Heart right ventricle (tissue), 16 donors: ENCODE measurements at regions not wholly inside any gene's neighbourhood (a gene's known extent, or its start where the extent isn't known, plus 50 kb on each side); places are given as distances from the start of the nearest gene placed in this dataset.

Experiments
- ATAC-seq, 8 donors: fragments of 200-7000 bp; cut with Tn5 transposase; one replicate each; pipeline ENCODE4 v1.9.1; 2020; ENCODE audit warnings: mild to moderate bottlenecking in 8 of 8, moderate library complexity in 8 of 8, moderate number of reproducible peaks in 1 of 8
- DNase-seq, 2 donors: peaks; one replicate each; pipeline ENCODE4 v3.0.0-alpha.2; 2020
- H3K27ac ChIP-seq, 10 donors: fragments of 200-600 bp; sonication (generic) in 2 of 10; one replicate each; pipeline versions ENCODE4 v1.5.0 to v1.8.0; 2020 to 2022; ENCODE audit warnings: mild to moderate bottlenecking in 3 of 10
- H3K27me3 ChIP-seq, 7 donors: fragments of 200-600 bp; one replicate each; pipeline ENCODE4 v1.8.0; 2021 to 2022; ENCODE audit warnings: mild to moderate bottlenecking in 2 of 7
- H3K36me3 ChIP-seq, 9 donors: fragments of 200-600 bp; sonication (generic) in 1 of 9; one replicate each; pipeline versions ENCODE4 v1.5.0 to v1.8.0; 2020 to 2022; ENCODE audit warnings: mild to moderate bottlenecking in 2 of 9
- H3K4me1 ChIP-seq, 9 donors: fragments of 200-600 bp; sonication (generic) in 1 of 9; one replicate each; pipeline versions ENCODE4 v1.5.0 to v1.8.0; 2020 to 2022; ENCODE audit warnings: mild to moderate bottlenecking in 4 of 9
- H3K4me3 ChIP-seq, 10 donors: fragments of 200-600 bp; sonication (generic) in 2 of 10; one replicate each; pipeline versions ENCODE4 v1.5.0 to v1.8.0; 2020 to 2022; ENCODE audit warnings: mild to moderate bottlenecking in 7 of 10, moderate library complexity in 2 of 10
- H3K9me3 ChIP-seq, 11 donors: fragments of 200-600 bp in 10 of 11; sonication (generic) in 2 of 11; one replicate each; pipeline versions ENCODE4 v1.5.0 to v1.8.0; 2013 to 2022; ENCODE audit warnings: mild to moderate bottlenecking in 2 of 11, control low read depth in 1 of 11, moderate library complexity in 1 of 11
- CTCF ChIP-seq, 9 donors: fragments of 200-600 bp; sonication (generic) in 2 of 9; IDR thresholded peaks; one replicate each; pipeline versions ENCODE4 v1.5.0 to v1.8.0; 2021 to 2022; ENCODE audit warnings: antibody characterized with exemption in 9 of 9, mild to moderate bottlenecking in 5 of 9, moderate library complexity in 1 of 9
- WGBS, 2 donors: extraction: QIAGEN DNeasy Blood & Tissue Kit; methylation state at CpG; one replicate each; pipeline ENCODE4 v1.1.7; 2013; ENCODE audit warnings: inconsistent platforms in 1 of 2; 5-methylcytosine and 5-hydroxymethylcytosine counted together
- intact Hi-C, 10 donors: fragments of 100-400 bp; cut with DNase I; formaldehyde crosslinking; loops; one replicate each; pipeline versions ENCODE4 v1.11.1 to v1.14.2; 2022
- donor health status: Arrhythmogenic right ventricular cardiomyopathy.
- donor health status: ischemic (EF 13 %, LVEDD 7.1; RV severe dilation, severe dysfunction).
- donor health status: healthy with polysubstance abuse.
- donor health status: DM: no; HTN: yes; CAD: no.
- donor health status: DM: no; HTN: no; CAD: no.
- donor health status: ischemic (EF 25% LVEDD 6.9; RV normal size, moderate dysfunction).
- donor health status: ischemic (EF 25% LVEDD 5.7; RV mildly dilated, moderate dysfunction).
- donor health status: healthy.
- donor health status: DM: yes; HTN: yes; CAD: no.
- donor health status: Ischemic cardiomyopathy.
- donor health status: ischemic (EF 35%, LVEDD 5.7; RV mildly dilated, moderate dysfunction).
- donor health status: nonischemic (EF 11% LVEDD 7.7; RV severe dilation, severe dysfunction).
- donor health status: DM: yes; HTN: yes; CAD: no.
- donor health status: PGD.
- donor health status: ischemic (EF 29% LVEDD 5.4; RV normal size, mild dysfunction).
- donor health status: nonischemic (EF 23%, LVEDD 6.1; RV moderate dilation, normal function).

DNA sequence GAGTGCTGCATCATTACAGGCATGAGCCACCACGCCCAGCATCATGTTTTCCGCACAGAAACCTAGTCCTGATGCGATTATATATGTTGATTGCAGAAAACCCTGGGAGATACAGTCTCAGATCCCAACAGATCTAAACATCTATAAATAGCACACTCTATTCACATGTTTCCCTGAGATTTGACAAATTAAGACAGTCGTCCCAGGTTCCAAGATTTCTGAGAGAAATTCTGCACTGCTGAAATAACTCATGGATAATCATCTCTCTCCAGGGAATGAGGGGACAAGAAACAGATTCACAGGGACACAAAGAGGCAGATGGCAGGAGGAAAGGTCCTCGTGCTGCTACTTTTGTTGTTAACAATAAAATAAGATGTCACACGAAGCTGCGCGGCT is 393.1 kb upstream of the CELF2 start:
- peaks cover 0 to 40% (median 17%) of the 10 kb centered on the region in 9 donors for H3K4me1 ChIP-seq
- intact Hi-C loops: no loop called here
- TF ChIP-seq CTCF (IDR thresholded peaks at IDR 0.05): no peak
- DNase-seq (no peak), ATAC-seq (peak in 2 of 8 donors; percentile 8 to 9)
- no peak overlapping the region for H3K4me3 ChIP-seq
- no peaks in the 10 kb centered on the region for H3K36me3 ChIP-seq
- H3K27ac ChIP-seq: peak overlapping the region in 9 of 10 donors; percentile 10 to 63 (median 33)
- H3K27me3 ChIP-seq: no peaks in the 10 kb centered on the region
- WGBS, 2 donors: 72 to 75% methylated on average over 8 of the region's 8 CpGs
- H3K9me3 ChIP-seq: no peaks in the 10 kb centered on the region

- Histone ChIP-seq H3K4me1 (peaks cover 0 to 40% (median 17%) of the 10 kb centered on the region in 9 donors), H3K27ac (peak overlapping the region in 1 of 10 donors; percentile 63), H3K4me3 (no peak overlapping the region), H3K27me3 (no peaks in the 10 kb centered on the region), H3K9me3 (no peaks in the 10 kb centered on the region), H3K36me3 (no peaks in the 10 kb centered on the region)
- intact Hi-C loops: loop anchor here in 1 of 10 donors (5.0 kb wide), 1 partner anchor 398 kb away; no protein-coding TSS in a partner anchor
- ATAC-seq (no peak), DNase-seq (no peak)
- WGBS, 2 donors: 77 to 81% methylated on average over 6 of the region's 6 CpGs
- TF ChIP-seq CTCF (IDR thresholded peaks at IDR 0.05): no peak
These were observed 392.2 kb upstream of the CELF2 start for GRCh38 chr10:10625491-10625890.

GRCh38 chr10:10626734-10627133 is 390.9 kb upstream of the CELF2 start:
- ATAC-seq (peak in 1 of 8 donors; percentile 52), DNase-seq (no peak)
- H3K36me3 ChIP-seq: no peaks in the 10 kb centered on the region
- H3K4me3 ChIP-seq: no peak overlapping the region
- no peaks in the 10 kb centered on the region for H3K9me3 ChIP-seq
- intact Hi-C loops: loop anchor here in 1 of 10 donors (5.0 kb wide), 1 partner anchor 399 kb away; no protein-coding TSS in a partner anchor
- TF ChIP-seq CTCF (IDR thresholded peaks at IDR 0.05): no peak
- H3K4me1 ChIP-seq: peaks cover 0 to 40% (median 17%) of the 10 kb centered on the region in 9 donors
- peak overlapping the region in 1 of 10 donors; percentile 13 for H3K27ac ChIP-seq
- no peaks in the 10 kb centered on the region for H3K27me3 ChIP-seq
- WGBS, 2 donors: 41 to 58% methylated on average over 9 of the region's 9 CpGs

DNA sequence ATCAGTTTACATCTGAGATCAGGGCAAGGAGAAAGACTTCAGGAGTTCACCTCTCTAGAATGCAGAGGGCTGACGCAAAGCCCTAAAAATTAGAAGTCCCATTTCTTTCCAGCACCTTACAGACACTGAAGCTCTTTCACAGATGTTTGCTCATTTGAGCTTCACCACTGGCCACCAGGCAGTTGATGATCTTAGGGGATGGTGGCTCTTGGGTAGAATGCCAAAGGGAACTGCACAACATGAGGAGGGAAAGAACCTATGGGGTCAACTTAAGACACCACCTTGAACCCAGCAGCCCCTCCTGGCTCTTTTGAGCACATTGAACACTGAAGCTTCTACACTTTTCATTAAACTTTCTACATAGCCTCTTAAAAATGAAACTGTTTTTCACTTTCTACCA is 390.3 kb upstream of the CELF2 start:
- no peak overlapping the region for H3K4me3 ChIP-seq
- ATAC-seq (no peak), DNase-seq (no peak)
- WGBS, 2 donors: 91 to 92% methylated on average over 1 of the region's 1 CpG
- no peaks in the 10 kb centered on the region for H3K27me3 ChIP-seq
- no peak for TF ChIP-seq CTCF (IDR thresholded peaks at IDR 0.05)
- intact Hi-C loops: loop anchor here in 1 of 10 donors (5.0 kb wide), 1 partner anchor 400 kb away; no protein-coding TSS in a partner anchor
- H3K27ac ChIP-seq: peak overlapping the region in 1 of 10 donors; percentile 13
- H3K9me3 ChIP-seq: no peaks in the 10 kb centered on the region
- peaks cover 0 to 40% (median 17%) of the 10 kb centered on the region in 9 donors for H3K4me1 ChIP-seq
- no peaks in the 10 kb centered on the region for H3K36me3 ChIP-seq
